Heart left ventricle (tissue), 13 donors: ENCODE measurements at regions not wholly inside any gene's neighbourhood (a gene's known extent, or its start where the extent isn't known, plus 50 kb on each side); places are given as distances from the start of the nearest gene placed in this dataset.

Source experiments
- POLR2A ChIP-seq, 2 donors: fragments of 450-650 bp; IDR thresholded peaks; one replicate each; pipeline ENCODE4 v1.6.1; 2017; ENCODE audit warnings: antibody characterized with exemption in 2 of 2, mild to moderate bottlenecking in 2 of 2, moderate library complexity in 2 of 2
- TF ChIP-seq, protein P1 (sequence below), 12 donors: fragments of 200-600 bp; sonication (generic) in 4 of 12; IDR thresholded peaks; one replicate each; pipeline versions ENCODE4 v1.5.0 to v1.8.0; 2018 to 2022; ENCODE audit warnings: antibody characterized with exemption in 12 of 12, mild to moderate bottlenecking in 5 of 12
- donor health status: ischemic (EF 13 %, LVEDD 7.1; RV severe dilation, severe dysfunction).
- donor health status: DM: no; HTN: yes; CAD: no.
- donor health status: DM: no; HTN: no; CAD: no.
- donor health status: ischemic (EF 25% LVEDD 6.9; RV normal size, moderate dysfunction).
- donor health status: ischemic (EF 25% LVEDD 5.7; RV mildly dilated, moderate dysfunction).
- donor health status: ischemic (EF 35%, LVEDD 5.7; RV mildly dilated, moderate dysfunction).
- donor health status: nonischemic (EF 11% LVEDD 7.7; RV severe dilation, severe dysfunction).
- donor health status: DM: yes; HTN: yes; CAD: no.
- donor health status: PGD.
- donor health status: ischemic (EF 29% LVEDD 5.4; RV normal size, mild dysfunction).
- donor health status: nonischemic (EF 23%, LVEDD 6.1; RV moderate dilation, normal function).

DNA sequence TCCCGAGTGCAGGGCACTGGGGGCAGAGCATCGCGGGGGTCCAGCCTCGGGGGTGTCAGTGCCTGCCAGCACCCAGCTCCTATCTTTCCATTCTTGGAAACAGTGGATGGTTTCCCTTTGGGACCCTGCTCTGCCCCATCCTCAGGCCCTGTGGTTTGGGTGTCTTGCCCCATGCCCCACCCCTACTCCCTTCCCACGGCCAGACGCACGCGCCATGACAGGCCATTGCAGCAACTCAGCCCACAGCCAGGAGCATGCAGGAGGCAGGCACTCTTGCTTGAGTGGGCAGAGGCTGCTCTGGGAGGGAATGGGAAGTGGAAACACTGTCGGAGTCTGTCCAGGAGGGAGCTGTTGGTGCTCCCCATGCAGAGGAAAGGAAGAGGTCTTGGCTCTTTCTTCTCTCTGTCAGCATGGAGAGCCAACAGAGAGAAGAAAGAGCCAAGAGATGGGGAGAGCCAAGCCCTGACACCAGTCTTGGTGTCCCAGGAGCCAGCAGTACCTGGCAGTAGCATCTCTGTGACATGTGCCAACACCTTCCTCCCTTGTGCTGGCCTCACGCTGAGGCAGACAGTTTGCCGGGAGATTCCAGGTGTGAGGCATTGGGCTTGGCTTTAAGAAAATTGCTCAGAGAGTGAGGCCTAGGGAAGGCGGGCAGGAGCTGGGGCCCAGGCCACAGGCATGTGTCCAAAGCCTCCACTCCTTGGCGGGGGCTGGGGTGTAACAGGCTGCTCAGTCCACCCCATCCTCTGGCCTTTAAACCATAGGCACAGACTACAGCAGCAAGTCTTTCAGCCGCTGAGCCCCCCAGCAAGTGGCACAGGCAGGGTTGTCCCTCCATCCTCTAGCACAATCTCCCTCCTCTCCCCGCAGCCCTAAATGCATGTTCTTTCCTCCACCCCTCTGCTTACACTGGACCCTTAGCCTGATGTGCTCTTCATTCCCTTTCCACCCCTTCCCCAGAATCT lies 86.7 kb upstream of the UQCRFS1 start:
- TF ChIP-seq, protein P1, sequence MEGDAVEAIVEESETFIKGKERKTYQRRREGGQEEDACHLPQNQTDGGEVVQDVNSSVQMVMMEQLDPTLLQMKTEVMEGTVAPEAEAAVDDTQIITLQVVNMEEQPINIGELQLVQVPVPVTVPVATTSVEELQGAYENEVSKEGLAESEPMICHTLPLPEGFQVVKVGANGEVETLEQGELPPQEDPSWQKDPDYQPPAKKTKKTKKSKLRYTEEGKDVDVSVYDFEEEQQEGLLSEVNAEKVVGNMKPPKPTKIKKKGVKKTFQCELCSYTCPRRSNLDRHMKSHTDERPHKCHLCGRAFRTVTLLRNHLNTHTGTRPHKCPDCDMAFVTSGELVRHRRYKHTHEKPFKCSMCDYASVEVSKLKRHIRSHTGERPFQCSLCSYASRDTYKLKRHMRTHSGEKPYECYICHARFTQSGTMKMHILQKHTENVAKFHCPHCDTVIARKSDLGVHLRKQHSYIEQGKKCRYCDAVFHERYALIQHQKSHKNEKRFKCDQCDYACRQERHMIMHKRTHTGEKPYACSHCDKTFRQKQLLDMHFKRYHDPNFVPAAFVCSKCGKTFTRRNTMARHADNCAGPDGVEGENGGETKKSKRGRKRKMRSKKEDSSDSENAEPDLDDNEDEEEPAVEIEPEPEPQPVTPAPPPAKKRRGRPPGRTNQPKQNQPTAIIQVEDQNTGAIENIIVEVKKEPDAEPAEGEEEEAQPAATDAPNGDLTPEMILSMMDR (IDR thresholded peaks at IDR 0.05) = no peak
- no peak for TF ChIP-seq POLR2A (IDR thresholded peaks at IDR 0.05)
